ENCODE measurements at regions not wholly inside any gene's neighbourhood (a gene's known extent, or its start where the extent isn't known, plus 50 kb on each side); places are given as distances from the start of the nearest gene placed in this dataset.
A peak's percentile ranks its signal among the peaks of the same experiment; 100 is the strongest.

- no peak for DNase-seq (ENCODE audit: extremely low read depth in 1 of 4, low spot score in 3 of 4)
- H3K4me2 ChIP-seq (ENCODE audit: insufficient read depth, low read length) = no peak overlapping the region; the same call in 1 of the 2 replicates
- no peak for TF ChIP-seq CREBBP (IDR thresholded peaks at IDR 0.05; ENCODE audit: low read depth, low read length)
- TF ChIP-seq ASH1L (IDR thresholded peaks at IDR 0.05; ENCODE audit: borderline replicate concordance, low read depth, partially characterized antibody) = no peak
- TF ChIP-seq RFX1 (IDR thresholded peaks at IDR 0.05) = no peak
- TF ChIP-seq ZNF165 (CRISPR knock-in tag; IDR thresholded peaks at IDR 0.05; ENCODE audit: borderline replicate concordance) = no peak
- peak; percentile 68; the same call in 1 of the 2 replicates for TF ChIP-seq SPI1 (IDR thresholded peaks at IDR 0.05; ENCODE audit: borderline replicate concordance, low read depth, low read length)
- no peak for TF ChIP-seq RB1 (IDR thresholded peaks at IDR 0.05; ENCODE audit: low read depth)
- H3K79me2 ChIP-seq (ENCODE audit: control insufficient read depth, insufficient read depth, low read length) = no peaks in the 10 kb centered on the region
- H3K36me3 ChIP-seq (ENCODE audit: control insufficient read depth, insufficient read depth, low read length) = no peaks in the 10 kb centered on the region
- H3K9ac ChIP-seq (ENCODE audit: insufficient read depth in 1 of 2, low read depth in 2 of 2, low read length in 2 of 2) = no peak overlapping the region
- H3K9me3 ChIP-seq (replicated peaks; ENCODE audit: control insufficient read depth, insufficient read depth, low read depth, low read length) = no peaks in the 10 kb centered on the region
- FAIRE-seq = no peak
- ChIA-PET POLR2A (interaction anchor here (0.9 kb wide), 1 partner anchor 12 kb away, joined by 6 read pairs; no protein-coding TSS in a partner anchor), CTCF (ENCODE audit: low intra/inter-chr PET ratio) (no interaction called here)
- BruUV-seq (replicated peaks) = no TSS peak
- peak; percentile 48; the same call in 1 of the 3 replicates for ATAC-seq
- in situ Hi-C loops (cut with MboI) = no loop called here
- no peaks in the 10 kb centered on the region for H3K9me1 ChIP-seq (ENCODE audit: control insufficient read depth, insufficient read depth, low read length)
- no peaks in the 10 kb centered on the region for H4K20me1 ChIP-seq (replicated peaks; ENCODE audit: control insufficient read depth, insufficient read depth, low read length)
- no peaks in the 10 kb centered on the region for H3K27me3 ChIP-seq (ENCODE audit: control insufficient read depth in 2 of 2, insufficient read depth in 2 of 2, low read length in 2 of 2)
- H3K27ac ChIP-seq (ENCODE audit: extremely low read depth, low read depth, low read length) = no peak overlapping the region
- H3K4me1 ChIP-seq (replicated peaks in 1 of 2; ENCODE audit: control insufficient read depth in 2 of 2, insufficient read depth in 2 of 2, low read length in 2 of 2) = peaks cover 0 to 3% of the 10 kb centered on the region in 2 experiments; a peak in 1 of 5 replicates
- WGBS (ENCODE audit: insufficient coverage, low coverage, missing lambda C conversion rate) = 24% methylated on average over 2 of the region's 2 CpGs
- intact Hi-C loops (cut with micrococcal nuclease) = no loop called here
- peak overlapping the region; percentile 58 for H2AFZ ChIP-seq (ENCODE audit: low read depth, low read length)
- no peak overlapping the region for H3K4me3 ChIP-seq
Measured at GRCh38 chr3:130838898-130839600, 54.8 kb upstream of the ATP2C1 start.
